ENCODE measurements at regions not wholly inside any gene's neighbourhood (a gene's known extent, or its start where the extent isn't known, plus 50 kb on each side); places are given as distances from the start of the nearest gene placed in this dataset.

DNA sequence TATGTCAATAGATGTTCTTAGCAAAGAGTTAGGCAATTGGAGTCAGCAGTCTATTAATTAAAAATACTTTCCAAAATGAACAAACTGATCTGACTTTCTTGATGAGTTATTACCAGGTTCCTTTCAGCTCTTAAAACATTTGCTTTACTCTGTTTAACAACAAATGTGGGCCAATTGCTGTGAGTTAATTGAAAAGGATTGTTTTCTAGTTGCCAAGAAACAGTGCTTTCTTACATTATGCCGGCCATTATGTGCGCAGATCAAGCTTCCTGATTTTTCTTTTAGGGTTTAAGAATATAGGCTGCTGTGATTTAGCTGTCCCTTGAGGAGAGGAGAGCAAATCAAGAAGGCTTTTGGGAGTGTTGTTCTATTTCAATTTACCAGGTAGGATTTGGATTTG is 50.5 kb upstream of the ITPRID2 start:
- DNase-seq = no peak
